ENCODE measurements at regions not wholly inside any gene's neighbourhood (a gene's known extent, or its start where the extent isn't known, plus 50 kb on each side); places are given as distances from the start of the nearest gene placed in this dataset.

GRCh38 chr11:96447208-96448110 lies 57.6 kb downstream of the JRKL start:
- no peak overlapping the region for H3K14ac ChIP-seq (replicated peaks; ENCODE audit: low read depth, low read length)
- H2AK9ac ChIP-seq (replicated peaks; ENCODE audit: low read depth, low read length, poor library complexity), result no peak overlapping the region
- H2AK5ac ChIP-seq (ENCODE audit: low read depth, low read length), result no peak overlapping the region
- H3K9ac ChIP-seq (ENCODE audit: low read depth, low read length), result no peak overlapping the region
- H3K56ac ChIP-seq (ENCODE audit: extremely low read depth, insufficient read depth, low read length), result no peak overlapping the region
- no peak overlapping the region for H3K4me3 ChIP-seq (ENCODE audit: insufficient read depth, low read depth, low read length)
- POLR2A ChIA-PET (ENCODE audit: unreplicated experiment), result no interaction called here
- H3K9me1 ChIP-seq (ENCODE audit: insufficient read depth, low read length), result no peaks in the 10 kb centered on the region
- H3K4me1 ChIP-seq (ENCODE audit: control insufficient read depth, insufficient read depth, low read length), result no peaks in the 10 kb centered on the region
- no peak overlapping the region for H4K5ac ChIP-seq (ENCODE audit: low read depth, low read length)
- no peaks in the 10 kb centered on the region for H3K36me3 ChIP-seq (ENCODE audit: control insufficient read depth, insufficient read depth, low read length)
- H3K27ac ChIP-seq (ENCODE audit: insufficient read depth, low read length), result no peak overlapping the region
- no peak overlapping the region for H2AFZ ChIP-seq (replicated peaks; ENCODE audit: low read length, poor library complexity)
- BruUV-seq (replicated peaks), result no TSS peak
- H3K4ac ChIP-seq (ENCODE audit: low read depth, low read length), result no peak overlapping the region
- DNase-seq (no peak), ATAC-seq (ENCODE audit: low read depth) (no peak)
- H3K18ac ChIP-seq (ENCODE audit: low read depth, low read length), result no peak overlapping the region
- no peak overlapping the region for H2BK120ac ChIP-seq (ENCODE audit: low read depth, low read length)
- H3K4me2 ChIP-seq (ENCODE audit: low read depth, low read length), result no peak overlapping the region
- H2BK5ac ChIP-seq (ENCODE audit: low read depth, low read length, poor library complexity, severe bottlenecking), result no peak overlapping the region
- H3K27me3 ChIP-seq (ENCODE audit: control insufficient read depth, insufficient read depth, low read length), result peaks cover 12% of the 10 kb centered on the region
- no peak overlapping the region for H4K91ac ChIP-seq (ENCODE audit: insufficient read depth, low read depth, low read length)
- in situ Hi-C loops (cut with MboI; ENCODE audit: low sequenced_read_pairs), result loop anchor here (25.0 kb wide), 2 partner anchors 1385 to 1835 kb away; partner anchors contain the start of gene SRSF8
- 46% methylated on average over 8 of the region's 11 CpGs; no CpG with 5 or more reads in 1 of the 2 experiments for WGBS, 2 experiments (ENCODE audit: extremely low coverage in 2 of 2, insufficient read length in 1 of 2)
- H4K20me1 ChIP-seq (ENCODE audit: insufficient read depth, low read length), result no peaks in the 10 kb centered on the region
- CTCF ChIA-PET, result no interaction called here
- no peaks in the 10 kb centered on the region for H3K9me3 ChIP-seq (ENCODE audit: control insufficient read depth, insufficient read depth, low read length)
- intact Hi-C loops (cut with micrococcal nuclease), result no loop called here
- no peak overlapping the region for H2BK20ac ChIP-seq (ENCODE audit: low read depth, low read length)
- H4K8ac ChIP-seq (ENCODE audit: low read depth in 2 of 2, low read length in 2 of 2), result no peak overlapping the region
- dilution Hi-C loops (cut with HindIII; ENCODE audit: low sequenced_read_pairs, unreplicated experiment), result no loop called here
- H3K79me1 ChIP-seq (ENCODE audit: low read depth in 1 of 2, low read length in 2 of 2), result no peaks in the 10 kb centered on the region
- no peak overlapping the region for H2BK15ac ChIP-seq (ENCODE audit: low read depth, low read length)
- TF ChIP-seq USF2 (IDR thresholded peaks at IDR 0.05; ENCODE audit: low read depth, low read length) (no peak), MXI1 (IDR thresholded peaks at IDR 0.05; ENCODE audit: borderline replicate concordance, low read depth, low read length) (no peak), RFX5 (IDR thresholded peaks at IDR 0.05; ENCODE audit: low read depth, low read length) (no peak), CHD1 (IDR thresholded peaks at IDR 0.05; ENCODE audit: low read depth, low read length) (no peak), ELK1 (IDR thresholded peaks at IDR 0.05; ENCODE audit: borderline replicate concordance, low read depth, low read length) (no peak), CTCF (conservative IDR thresholded peaks at IDR 0.05; ENCODE audit: low read depth, low read length) (no peak), NFE2L2 (IDR thresholded peaks at IDR 0.05; ENCODE audit: low read depth, low read length) (no peak), POLR2A (IDR thresholded peaks at IDR 0.05; ENCODE audit: low read depth, low read length) (no peak), MAFK (IDR thresholded peaks at IDR 0.05; ENCODE audit: low read depth, low read length) (no peak), FOS (IDR thresholded peaks at IDR 0.05; ENCODE audit: low read depth, low read length) (no peak)
- H3K23ac ChIP-seq (ENCODE audit: low read depth, low read length), result no peak overlapping the region

All from IMR-90 (cell line).